ENCODE measurements at regions not wholly inside any gene's neighbourhood (a gene's known extent, or its start where the extent isn't known, plus 50 kb on each side); places are given as distances from the start of the nearest gene placed in this dataset.

DNA sequence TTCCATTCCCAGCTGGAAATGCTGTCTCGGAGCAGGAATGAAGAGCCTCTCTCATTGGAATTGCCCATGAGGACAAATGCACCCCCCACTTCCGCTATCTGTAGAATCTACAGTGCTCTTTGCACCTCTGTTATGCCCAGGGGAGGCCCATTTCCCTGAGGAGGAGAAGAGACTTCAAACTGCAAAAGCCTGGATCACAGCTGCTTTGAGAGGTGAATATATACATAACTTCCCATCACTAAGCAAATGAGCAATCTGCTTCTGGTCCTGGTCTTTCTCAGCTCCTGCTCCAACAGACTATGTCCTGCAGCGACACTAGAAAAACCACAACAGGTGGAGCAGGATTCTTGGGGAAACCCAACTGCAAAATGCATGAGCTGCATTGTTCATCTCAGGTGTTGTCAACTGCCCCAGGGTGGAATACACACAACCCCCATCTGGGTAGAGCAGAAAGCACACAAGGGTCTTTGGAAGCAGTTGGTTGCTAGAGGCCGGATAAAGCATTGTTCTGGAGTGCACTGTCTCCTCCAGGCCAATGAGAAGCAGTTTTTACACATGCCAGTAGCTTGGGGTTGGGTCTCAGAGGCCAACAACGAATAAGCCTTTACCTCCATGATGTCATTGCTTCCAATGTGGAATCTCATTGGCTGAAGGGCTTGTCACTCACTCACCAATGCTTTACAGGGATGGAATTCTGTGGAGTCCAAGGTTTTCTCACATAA lies 67.7 kb upstream of the RAB4A start:
- intact Hi-C loops (cut with DNase I), result no loop called here
- H3K4me3 ChIP-seq, result no peak overlapping the region
- no peak overlapping the region for H3K27ac ChIP-seq
- H3K4me1 ChIP-seq (replicated peaks in 1 of 2), result peaks cover 0 to 13% of the 10 kb centered on the region in 2 donors
- no peak for DNase-seq
- WGBS, 4 donors, result 91 to 95% (median 93%) methylated on average over 5 of the region's 5 CpGs
- H3K36me3 ChIP-seq (replicated peaks in 1 of 2), result no peaks in the 10 kb centered on the region
- no peaks in the 10 kb centered on the region for H3K27me3 ChIP-seq
- no peak for TF ChIP-seq POLR2A (IDR thresholded peaks at IDR 0.05)
- no peak for TF ChIP-seq CTCF (IDR thresholded peaks at IDR 0.05)
- no peaks in the 10 kb centered on the region for H3K9me3 ChIP-seq (replicated peaks in 1 of 3)

DNA sequence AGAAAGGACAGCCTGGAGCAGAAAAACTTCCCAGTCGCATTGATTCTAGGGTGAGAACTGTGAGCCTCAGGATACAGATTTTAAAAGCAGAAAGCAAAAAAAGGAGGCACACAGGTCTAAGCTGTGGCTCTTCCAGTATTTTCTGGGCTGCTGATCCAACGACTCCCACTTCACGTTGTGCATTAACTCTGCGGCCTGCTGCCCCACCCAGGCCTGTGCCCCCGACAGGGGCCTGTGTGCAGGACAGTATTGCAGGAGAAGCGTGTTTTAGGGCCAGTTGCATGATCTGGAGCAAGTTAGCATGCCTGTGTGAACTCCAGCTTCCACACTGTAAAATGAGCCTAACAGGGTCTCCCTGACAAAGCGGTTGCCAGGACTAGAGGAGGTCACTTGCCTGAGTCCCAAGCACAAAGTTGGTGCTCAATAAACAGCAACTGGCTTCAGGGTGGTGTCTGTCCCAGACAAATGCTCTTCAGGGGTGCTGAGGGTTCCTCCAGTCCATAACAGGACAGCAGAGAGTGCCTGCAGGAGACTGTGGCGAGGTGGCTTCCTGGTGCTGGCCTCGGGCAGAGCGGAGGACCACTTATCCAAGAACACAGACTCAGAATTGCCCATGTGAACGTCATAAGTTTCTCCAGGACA lies 66.8 kb upstream of the RAB4A start:
- WGBS, 4 donors, result 92 to 97% (median 96%) methylated on average over 10 to 11 of the region's 11 CpGs
- intact Hi-C loops (cut with DNase I), result no loop called here
- Histone ChIP-seq H3K9me3 (replicated peaks in 1 of 3) (no peaks in the 10 kb centered on the region), H3K4me3 (no peak overlapping the region), H3K27ac (no peak overlapping the region), H3K36me3 (replicated peaks in 1 of 2) (no peaks in the 10 kb centered on the region), H3K4me1 (replicated peaks in 1 of 2) (peaks cover 7 to 22% of the 10 kb centered on the region in 2 donors), H3K27me3 (no peaks in the 10 kb centered on the region)
- DNase-seq, result no peak
- TF ChIP-seq POLR2A (IDR thresholded peaks at IDR 0.05), result no peak
- no peak for TF ChIP-seq CTCF (IDR thresholded peaks at IDR 0.05)

DNA sequence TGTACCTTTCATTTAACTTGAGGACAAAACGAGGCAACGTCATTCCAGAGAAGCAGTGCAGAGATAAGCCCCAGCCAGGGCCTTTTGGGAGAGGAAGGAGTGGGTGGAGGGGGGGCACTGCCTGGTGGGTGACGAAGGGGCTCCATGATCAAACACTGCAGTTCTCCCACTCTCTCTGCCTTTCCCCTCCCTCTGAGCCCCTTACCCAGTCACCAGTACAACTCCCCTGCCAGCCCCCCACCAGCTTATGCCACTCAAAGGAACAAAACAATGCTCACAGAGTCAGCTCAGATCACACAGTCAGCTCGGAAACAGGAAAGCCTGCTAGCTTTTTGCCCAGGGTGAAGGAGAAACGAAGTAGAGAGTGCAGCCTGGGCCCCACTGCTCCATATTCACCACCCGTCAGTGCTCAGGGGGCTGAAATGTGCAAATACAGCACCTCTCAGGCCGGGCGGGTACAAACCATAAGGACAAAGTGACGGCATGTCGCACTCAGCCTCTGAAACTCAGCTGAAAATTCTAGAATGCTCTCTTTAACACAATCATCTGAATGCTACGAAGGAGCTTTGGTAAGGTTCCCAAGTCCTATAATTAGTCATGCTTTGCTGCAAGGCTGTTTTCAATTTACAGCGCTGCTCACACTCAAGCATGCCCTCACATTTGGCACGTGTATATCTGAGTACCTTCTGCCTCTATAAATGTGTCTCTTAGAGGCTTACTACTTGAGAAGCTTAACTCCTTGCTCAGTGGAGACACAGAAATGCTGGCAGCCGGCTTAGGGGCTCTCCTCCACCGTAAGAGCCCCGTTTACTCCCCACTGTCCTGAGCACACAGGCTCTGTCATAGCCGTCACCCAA lies 65.8 kb upstream of the RAB4A start:
- peak in 1 of 7 donors; percentile 30 for DNase-seq
- Histone ChIP-seq H3K4me3 (no peak overlapping the region), H3K36me3 (replicated peaks in 1 of 2) (no peaks in the 10 kb centered on the region), H3K27ac (peak overlapping the region in 2 of 5 donors; percentile 22 to 30), H3K27me3 (no peaks in the 10 kb centered on the region), H3K9me3 (replicated peaks in 1 of 3) (no peaks in the 10 kb centered on the region), H3K4me1 (replicated peaks in 1 of 2) (peaks cover 11 to 29% of the 10 kb centered on the region in 2 donors)
- intact Hi-C loops (cut with DNase I), result no loop called here
- TF ChIP-seq CTCF (IDR thresholded peaks at IDR 0.05) (no peak), POLR2A (IDR thresholded peaks at IDR 0.05) (no peak)
- 60 to 84% (median 71%) methylated on average over 13 to 17 of the region's 17 CpGs for WGBS, 4 donors

DNA sequence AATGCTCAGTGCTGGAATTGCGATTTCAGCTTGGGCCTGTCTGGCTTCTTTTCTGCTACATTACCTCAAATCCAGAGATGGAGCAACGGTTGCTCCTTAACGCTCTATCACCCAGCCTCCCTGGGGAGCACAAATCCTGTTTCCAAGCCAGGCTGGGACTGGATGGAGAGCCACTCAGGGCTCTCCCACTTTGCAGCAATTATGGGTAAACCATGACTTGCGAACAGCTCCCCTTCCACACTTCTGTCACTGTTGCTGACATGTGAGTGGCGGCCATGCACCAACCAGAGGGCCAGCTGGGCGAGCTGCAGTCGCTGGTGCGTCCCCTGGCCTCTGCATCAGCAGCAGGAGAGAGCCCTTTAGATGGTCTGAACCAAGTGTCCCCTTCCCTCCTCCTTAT lies 65.1 kb upstream of the RAB4A start:
- Histone ChIP-seq H3K4me3 (no peak overlapping the region), H3K9me3 (replicated peaks in 1 of 3) (no peaks in the 10 kb centered on the region), H3K36me3 (replicated peaks in 1 of 2) (no peaks in the 10 kb centered on the region), H3K4me1 (replicated peaks in 1 of 2) (peaks cover 11 to 29% of the 10 kb centered on the region in 2 donors), H3K27ac (no peak overlapping the region), H3K27me3 (no peaks in the 10 kb centered on the region)
- TF ChIP-seq POLR2A (IDR thresholded peaks at IDR 0.05), result no peak
- TF ChIP-seq CTCF (IDR thresholded peaks at IDR 0.05), result no peak
- whole genome bisulfite sequencing, 4 donors, result 90 to 97% (median 97%) methylated on average over 7 to 8 of the region's 8 CpGs
- intact Hi-C loops (cut with DNase I), result no loop called here
- DNase-seq, result no peak
